ENCODE measurements at regions not wholly inside any gene's neighbourhood (a gene's known extent, or its start where the extent isn't known, plus 50 kb on each side); places are given as distances from the start of the nearest gene placed in this dataset.

DNA sequence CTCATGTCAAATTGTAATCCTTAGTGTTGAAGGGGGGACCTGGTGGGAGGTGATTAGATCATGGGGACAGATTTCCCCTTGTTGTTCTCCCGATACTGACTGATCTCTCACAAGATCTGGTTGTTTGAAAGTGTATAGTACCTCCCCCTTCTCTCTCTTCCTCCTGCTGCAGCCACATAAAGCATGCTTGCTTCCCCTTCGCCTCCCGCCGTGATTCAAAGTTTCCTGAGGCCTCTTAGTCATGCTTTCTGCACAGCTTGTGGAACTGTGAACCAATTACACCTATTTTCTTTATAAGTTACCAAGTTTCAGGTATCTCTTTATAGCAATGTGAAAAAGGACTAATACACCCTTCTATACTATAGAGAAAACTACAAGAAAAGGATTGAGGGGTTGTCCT lies 1170.5 kb upstream of the AGA start:
- no peak for DNase-seq
- Histone ChIP-seq H3K27me3 (ENCODE audit: control insufficient read depth in 2 of 2, insufficient read depth in 2 of 2, low read length in 2 of 2) (no peaks in the 10 kb centered on the region), H3K27ac (ENCODE audit: low read depth in 1 of 2, low read length in 2 of 2) (no peak overlapping the region), H4K20me1 (ENCODE audit: insufficient read depth, low read length) (no peaks in the 10 kb centered on the region), H3K9ac (ENCODE audit: insufficient read depth, low read length, poor library complexity, severe bottlenecking) (no peak overlapping the region), H3K79me2 (ENCODE audit: insufficient read depth, low read length) (no peaks in the 10 kb centered on the region), H3K4me1 (ENCODE audit: control insufficient read depth in 1 of 2, insufficient read depth in 2 of 2, low read length in 2 of 2) (no peaks in the 10 kb centered on the region), H3K9me3 (replicated peaks in 1 of 2; ENCODE audit: control insufficient read depth in 1 of 2, insufficient read depth in 1 of 2, low read length in 2 of 2) (no peaks in the 10 kb centered on the region), H3K4me3 (replicated peaks in 1 of 3; ENCODE audit: low read depth in 2 of 3, low read length in 3 of 3) (no peak overlapping the region), H2AFZ (ENCODE audit: insufficient read depth, low read depth, low read length, poor library complexity, severe bottlenecking) (no peak overlapping the region), H3K36me3 (replicated peaks in 1 of 2; ENCODE audit: control insufficient read depth in 1 of 2, insufficient read depth in 2 of 2, low read length in 2 of 2) (no peaks in the 10 kb centered on the region), H3K4me2 (replicated peaks; ENCODE audit: extremely low read depth, low read length, poor library complexity, severe bottlenecking) (no peak overlapping the region)
- intact Hi-C loops (cut with micrococcal nuclease): no loop called here
- H3K27ac Mint-ChIP-seq: no peak overlapping the region
- peaks cover 0 to 5% (median 1%) of the 10 kb centered on the region in 7 donors for H3K9me3 Mint-ChIP-seq
- no peak overlapping the region for H3K4me3 Mint-ChIP-seq
- TF ChIP-seq, protein P1, sequence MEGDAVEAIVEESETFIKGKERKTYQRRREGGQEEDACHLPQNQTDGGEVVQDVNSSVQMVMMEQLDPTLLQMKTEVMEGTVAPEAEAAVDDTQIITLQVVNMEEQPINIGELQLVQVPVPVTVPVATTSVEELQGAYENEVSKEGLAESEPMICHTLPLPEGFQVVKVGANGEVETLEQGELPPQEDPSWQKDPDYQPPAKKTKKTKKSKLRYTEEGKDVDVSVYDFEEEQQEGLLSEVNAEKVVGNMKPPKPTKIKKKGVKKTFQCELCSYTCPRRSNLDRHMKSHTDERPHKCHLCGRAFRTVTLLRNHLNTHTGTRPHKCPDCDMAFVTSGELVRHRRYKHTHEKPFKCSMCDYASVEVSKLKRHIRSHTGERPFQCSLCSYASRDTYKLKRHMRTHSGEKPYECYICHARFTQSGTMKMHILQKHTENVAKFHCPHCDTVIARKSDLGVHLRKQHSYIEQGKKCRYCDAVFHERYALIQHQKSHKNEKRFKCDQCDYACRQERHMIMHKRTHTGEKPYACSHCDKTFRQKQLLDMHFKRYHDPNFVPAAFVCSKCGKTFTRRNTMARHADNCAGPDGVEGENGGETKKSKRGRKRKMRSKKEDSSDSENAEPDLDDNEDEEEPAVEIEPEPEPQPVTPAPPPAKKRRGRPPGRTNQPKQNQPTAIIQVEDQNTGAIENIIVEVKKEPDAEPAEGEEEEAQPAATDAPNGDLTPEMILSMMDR (IDR thresholded peaks at IDR 0.05): no peak
- H3K27me3 Mint-ChIP-seq (ENCODE audit: low read depth in 3 of 3): no peaks in the 10 kb centered on the region
- WGBS (ENCODE audit: insufficient coverage): no CpG with 5 or more reads among the region's 4 CpGs
- no peaks in the 10 kb centered on the region for H3K4me1 Mint-ChIP-seq
- H3K36me3 Mint-ChIP-seq: no peaks in the 10 kb centered on the region

DNA sequence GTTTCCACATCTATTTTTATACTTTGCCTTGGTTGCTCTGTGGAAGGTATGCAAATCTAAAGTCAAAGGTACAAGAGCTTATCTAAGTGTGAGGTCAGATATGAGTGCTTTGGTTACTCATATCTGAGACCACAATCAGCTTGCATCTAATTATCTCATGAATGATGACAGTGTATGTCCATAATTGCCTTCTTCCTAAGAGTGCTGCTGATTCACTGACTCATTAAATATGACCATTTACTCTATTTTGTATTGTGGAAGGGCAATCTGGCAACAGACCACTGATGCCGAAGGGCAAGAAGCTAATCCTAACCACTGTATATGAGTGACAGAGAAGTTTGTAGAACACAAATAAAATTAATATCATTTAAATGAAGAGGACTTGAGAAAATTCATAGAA lies 1190.2 kb upstream of the AGA start:
- Mint-ChIP-seq H3K27me3 (ENCODE audit: low read depth in 3 of 3) (no peaks in the 10 kb centered on the region), H3K9me3 (peaks cover 0 to 10% (median 6%) of the 10 kb centered on the region in 7 donors), H3K4me3 (no peak overlapping the region), H3K27ac (no peak overlapping the region), H3K4me1 (no peaks in the 10 kb centered on the region), H3K36me3 (no peaks in the 10 kb centered on the region)
- Histone ChIP-seq H3K9me3 (replicated peaks in 1 of 2; ENCODE audit: control insufficient read depth in 1 of 2, insufficient read depth in 1 of 2, low read length in 2 of 2) (peaks cover 6 to 14% of the 10 kb centered on the region in 2 donors), H2AFZ (ENCODE audit: insufficient read depth, low read depth, low read length, poor library complexity, severe bottlenecking) (no peak overlapping the region), H3K9ac (ENCODE audit: insufficient read depth, low read length, poor library complexity, severe bottlenecking) (no peak overlapping the region), H3K79me2 (ENCODE audit: insufficient read depth, low read length) (no peaks in the 10 kb centered on the region), H3K4me2 (replicated peaks; ENCODE audit: extremely low read depth, low read length, poor library complexity, severe bottlenecking) (no peak overlapping the region), H3K27ac (ENCODE audit: low read depth in 1 of 2, low read length in 2 of 2) (no peak overlapping the region), H3K27me3 (ENCODE audit: control insufficient read depth in 2 of 2, insufficient read depth in 2 of 2, low read length in 2 of 2) (no peaks in the 10 kb centered on the region), H3K4me3 (replicated peaks in 1 of 3; ENCODE audit: low read depth in 2 of 3, low read length in 3 of 3) (no peak overlapping the region), H3K36me3 (replicated peaks in 1 of 2; ENCODE audit: control insufficient read depth in 1 of 2, insufficient read depth in 2 of 2, low read length in 2 of 2) (no peaks in the 10 kb centered on the region), H4K20me1 (ENCODE audit: insufficient read depth, low read length) (no peaks in the 10 kb centered on the region), H3K4me1 (ENCODE audit: control insufficient read depth in 1 of 2, insufficient read depth in 2 of 2, low read length in 2 of 2) (no peaks in the 10 kb centered on the region)
- intact Hi-C loops (cut with micrococcal nuclease): no loop called here
- TF ChIP-seq, protein P1 (IDR thresholded peaks at IDR 0.05): no peak
- no CpG with 5 or more reads among the region's 1 CpG for WGBS (ENCODE audit: insufficient coverage)
- DNase-seq: no peak

All from CD14-positive monocyte (primary cell).